Stimulated activated naive CD8-positive, alpha-beta T cell treated with anti-CD3 and anti-CD28 coated beads, Interleukin-15, amount 100 ng/mL, for 72 hours (primary cell): ENCODE measurements at regions not wholly inside any gene's neighbourhood (a gene's known extent, or its start where the extent isn't known, plus 50 kb on each side); places are given as distances from the start of the nearest gene placed in this dataset.

Experiments used
- ATAC-seq: fragments of 150-1000 bp; cut with Tn5 transposase; 2 replicates; pipeline ENCODE4 v1.10.0; 2021; ENCODE audit warnings: mild to moderate bottlenecking, moderate library complexity
- DNase-seq, 2 donors: peaks; one replicate each; pipeline ENCODE4 v3.0.0; 2021 to 2022
- H3K27ac Mint-ChIP-seq, 2 donors: one replicate each; pipeline ENCODE4 v1.8.0; 2022; ENCODE audit warnings: mild to moderate bottlenecking in 2 of 2, mixed read lengths in 2 of 2, moderate library complexity in 2 of 2
- H3K27me3 Mint-ChIP-seq: one replicate; pipeline ENCODE4 v1.8.0; 2022; ENCODE audit warnings: mixed read lengths
- H3K4me1 Mint-ChIP-seq: one replicate; pipeline ENCODE4 v1.8.0; 2022; ENCODE audit warnings: mild to moderate bottlenecking, mixed read lengths
- H3K4me3 Mint-ChIP-seq, 2 donors: one replicate each; pipeline ENCODE4 v1.8.0; 2022; ENCODE audit warnings: mild to moderate bottlenecking in 2 of 2, mixed read lengths in 2 of 2, moderate library complexity in 1 of 2
- H3K9me3 Mint-ChIP-seq, 2 donors: one replicate each; pipeline ENCODE4 v1.8.0; 2022; ENCODE audit warnings: mixed read lengths in 2 of 2

DNA sequence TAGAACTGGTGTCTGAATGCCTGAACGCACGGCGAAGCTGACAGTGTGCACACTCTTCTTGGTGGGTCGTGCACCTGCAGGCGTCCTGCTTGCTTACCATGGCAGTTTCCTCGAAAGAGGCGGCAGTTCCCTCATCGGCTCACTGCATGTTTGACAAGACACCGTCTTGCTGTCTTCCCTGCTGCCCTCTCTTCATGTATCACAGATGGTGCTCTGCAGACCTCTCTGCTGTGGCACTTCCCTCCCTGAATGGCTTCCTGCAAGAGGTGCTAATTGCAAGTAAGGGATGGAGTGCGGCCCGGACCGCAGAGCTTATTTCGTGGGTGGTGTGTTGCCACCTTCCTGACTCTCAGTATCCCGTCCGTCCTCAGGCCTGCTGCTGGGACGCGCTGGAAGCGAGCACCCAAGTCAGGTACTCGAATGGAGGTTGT is 156.7 kb upstream of the RTL1 start:
- ATAC-seq (no peak), DNase-seq (no peak)
- no peaks in the 10 kb centered on the region for H3K27me3 Mint-ChIP-seq
- no peak overlapping the region for H3K4me3 Mint-ChIP-seq
- H3K27ac Mint-ChIP-seq = no peak overlapping the region
- H3K4me1 Mint-ChIP-seq = no peaks in the 10 kb centered on the region
- H3K9me3 Mint-ChIP-seq = peaks cover 0 to 5% of the 10 kb centered on the region in 2 donors

DNA sequence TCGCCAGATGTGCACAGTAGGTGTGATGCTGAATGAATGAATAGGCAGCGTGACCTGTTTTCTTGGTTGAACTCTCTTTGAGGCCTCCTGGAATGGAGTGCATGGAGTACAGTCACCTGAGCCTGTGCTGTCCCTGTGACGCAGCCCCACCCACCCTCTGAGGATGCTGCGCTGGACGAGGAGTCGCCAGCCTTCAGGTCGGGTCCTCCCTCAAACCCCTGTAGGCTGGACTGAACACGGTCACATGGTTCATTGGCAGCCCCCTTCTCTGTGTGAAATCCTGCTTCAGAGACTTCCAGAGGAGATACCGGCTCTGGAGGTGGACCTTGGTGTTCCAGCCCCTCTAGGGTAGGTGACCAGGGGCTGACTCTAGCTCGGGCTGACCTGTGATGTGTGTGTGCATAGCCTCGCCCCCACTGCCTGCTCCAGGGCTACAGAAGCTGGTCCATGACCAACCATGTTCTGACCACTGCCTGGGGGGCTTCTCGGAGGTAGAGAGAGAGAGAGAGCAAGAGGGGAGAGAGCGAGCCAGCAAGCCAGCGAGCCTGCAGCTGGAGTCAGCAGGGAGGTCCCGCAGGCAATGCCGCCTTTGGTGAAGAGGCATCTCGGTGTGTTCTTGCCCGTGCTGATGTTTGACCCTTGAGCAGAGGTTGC is 158.0 kb upstream of the RTL1 start:
- Mint-ChIP-seq H3K4me1 (no peaks in the 10 kb centered on the region), H3K4me3 (no peak overlapping the region), H3K27me3 (no peaks in the 10 kb centered on the region), H3K27ac (peak overlapping the region in 1 of 2 donors; percentile 72), H3K9me3 (peaks cover 0 to 5% of the 10 kb centered on the region in 2 donors)
- ATAC-seq (no peak), DNase-seq (no peak)

DNA sequence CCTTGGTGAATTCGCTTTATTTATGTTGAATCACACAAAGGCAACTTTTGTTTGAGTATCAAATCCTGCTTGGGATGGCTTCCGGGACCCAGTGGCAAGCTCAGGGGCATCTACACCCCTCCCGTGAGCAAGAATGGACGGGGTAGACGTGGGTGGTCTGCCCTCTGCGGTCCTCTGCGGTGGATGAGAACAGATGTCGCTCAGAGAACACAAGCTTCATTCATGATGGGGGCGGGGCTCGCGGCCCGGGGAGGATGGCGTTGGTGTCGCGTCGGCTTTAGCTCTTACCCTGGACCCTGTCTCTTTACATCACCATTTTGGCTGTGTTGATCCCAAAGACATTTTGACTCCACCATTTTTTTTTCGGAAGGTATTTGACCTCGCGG is 158.5 kb upstream of the RTL1 start:
- H3K4me3 Mint-ChIP-seq = no peak overlapping the region
- no peaks in the 10 kb centered on the region for H3K4me1 Mint-ChIP-seq
- ATAC-seq (no peak), DNase-seq (no peak)
- H3K27me3 Mint-ChIP-seq = peaks cover 4% of the 10 kb centered on the region
- H3K9me3 Mint-ChIP-seq = peaks cover 0 to 5% of the 10 kb centered on the region in 2 donors
- H3K27ac Mint-ChIP-seq = no peak overlapping the region

DNA sequence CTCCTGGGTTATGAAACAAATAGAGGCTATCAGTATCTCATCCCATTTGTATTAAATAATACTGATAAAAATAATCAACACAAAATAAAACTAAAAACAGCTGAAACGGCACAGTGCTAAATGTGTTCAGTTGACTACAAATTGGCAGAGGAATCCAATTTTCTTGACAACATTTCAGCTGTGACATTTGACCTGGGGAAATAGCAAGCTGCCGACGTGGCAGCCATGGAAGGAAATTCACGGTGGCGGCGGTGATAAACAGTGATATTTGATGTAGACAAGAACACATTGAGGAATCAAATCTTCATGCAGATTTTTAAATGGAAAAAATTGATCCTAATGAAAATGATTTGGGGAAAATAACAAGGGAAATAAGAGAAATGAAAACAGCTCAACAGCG is 159.1 kb upstream of the RTL1 start:
- Mint-ChIP-seq H3K4me1 (no peaks in the 10 kb centered on the region), H3K27me3 (peaks cover 10% of the 10 kb centered on the region), H3K9me3 (peaks cover 0 to 5% of the 10 kb centered on the region in 2 donors), H3K4me3 (no peak overlapping the region), H3K27ac (no peak overlapping the region)
- no peak for DNase-seq
- ATAC-seq = no peak

DNA sequence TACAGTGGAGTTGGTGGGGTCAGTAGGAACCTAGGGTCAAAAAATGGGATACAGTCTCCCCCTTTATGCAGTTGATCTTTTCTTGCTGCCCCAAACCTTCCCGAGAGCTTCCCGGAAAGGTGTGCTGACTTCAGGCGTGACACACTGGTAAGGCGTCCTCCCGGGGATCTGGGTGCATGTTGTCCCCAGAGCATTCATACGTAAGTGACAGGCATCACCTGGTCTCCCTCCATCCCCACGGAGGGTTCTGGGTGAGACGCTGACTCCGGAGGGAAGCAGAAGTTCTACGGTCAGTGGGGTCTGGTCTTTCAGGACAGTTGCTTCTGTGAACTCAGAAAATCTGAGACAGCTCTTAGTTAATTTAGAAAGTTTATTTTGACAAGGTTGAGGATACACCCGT is 159.6 kb upstream of the RTL1 start:
- ATAC-seq (no peak), DNase-seq (no peak)
- Mint-ChIP-seq H3K4me1 (no peaks in the 10 kb centered on the region), H3K9me3 (peaks cover 0 to 4% of the 10 kb centered on the region in 2 donors), H3K27ac (no peak overlapping the region), H3K27me3 (peaks cover 11% of the 10 kb centered on the region), H3K4me3 (no peak overlapping the region)

DNA sequence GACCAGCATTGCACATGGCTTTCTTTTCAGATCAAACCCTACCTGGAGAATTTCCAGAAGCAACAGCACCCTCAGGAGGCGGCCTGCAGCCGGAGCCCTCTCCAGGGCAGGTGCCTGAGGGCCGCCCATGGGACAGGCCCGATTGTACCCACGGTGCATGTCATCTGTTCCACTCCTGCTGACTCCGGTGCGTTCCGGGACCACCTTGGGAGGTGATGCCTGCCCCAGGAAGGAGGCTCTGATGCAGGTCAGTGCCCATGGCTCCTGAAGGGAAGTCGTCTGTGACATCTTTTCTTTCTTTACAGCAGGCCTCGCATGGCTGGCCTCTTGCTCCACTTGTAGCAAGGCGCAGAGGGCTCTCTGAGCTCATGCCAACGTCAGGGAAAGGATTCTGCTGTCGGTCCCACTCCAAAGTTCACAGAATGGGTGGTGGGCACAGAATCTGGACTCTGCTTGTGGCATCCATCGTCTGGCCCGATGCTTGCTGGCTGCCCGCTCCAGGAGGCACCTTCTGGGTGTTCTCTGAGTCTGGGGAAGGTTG is 160.7 kb upstream of the RTL1 start:
- Mint-ChIP-seq H3K27ac (no peak overlapping the region), H3K4me3 (no peak overlapping the region), H3K4me1 (no peaks in the 10 kb centered on the region), H3K27me3 (peaks cover 18% of the 10 kb centered on the region), H3K9me3 (no peaks in the 10 kb centered on the region)
- DNase-seq (no peak), ATAC-seq (no peak)

DNA sequence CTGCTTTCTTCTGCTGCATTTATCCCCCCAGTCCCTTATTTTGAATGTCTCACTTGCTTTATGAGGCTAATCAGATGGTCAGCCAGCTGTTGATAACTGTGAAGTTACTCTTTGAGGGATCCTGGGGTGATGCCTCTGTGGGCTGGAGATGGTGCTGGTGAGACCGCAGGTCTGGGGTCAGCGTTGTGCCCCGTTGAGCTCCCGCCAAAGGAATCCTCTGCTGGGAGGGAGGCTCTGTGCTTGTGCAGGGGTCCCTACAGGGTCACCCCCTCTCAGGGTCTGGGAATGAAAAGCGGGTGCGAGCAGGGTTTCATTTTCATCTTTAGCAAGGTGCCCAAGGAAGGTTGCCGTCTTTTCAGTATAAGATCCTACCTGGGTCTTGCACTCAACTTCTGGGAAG is 161.2 kb upstream of the RTL1 start:
- H3K27me3 Mint-ChIP-seq = peaks cover 21% of the 10 kb centered on the region
- no peaks in the 10 kb centered on the region for H3K9me3 Mint-ChIP-seq
- no peaks in the 10 kb centered on the region for H3K4me1 Mint-ChIP-seq
- H3K4me3 Mint-ChIP-seq = no peak overlapping the region
- no peak overlapping the region for H3K27ac Mint-ChIP-seq
- DNase-seq (no peak), ATAC-seq (no peak)

DNA sequence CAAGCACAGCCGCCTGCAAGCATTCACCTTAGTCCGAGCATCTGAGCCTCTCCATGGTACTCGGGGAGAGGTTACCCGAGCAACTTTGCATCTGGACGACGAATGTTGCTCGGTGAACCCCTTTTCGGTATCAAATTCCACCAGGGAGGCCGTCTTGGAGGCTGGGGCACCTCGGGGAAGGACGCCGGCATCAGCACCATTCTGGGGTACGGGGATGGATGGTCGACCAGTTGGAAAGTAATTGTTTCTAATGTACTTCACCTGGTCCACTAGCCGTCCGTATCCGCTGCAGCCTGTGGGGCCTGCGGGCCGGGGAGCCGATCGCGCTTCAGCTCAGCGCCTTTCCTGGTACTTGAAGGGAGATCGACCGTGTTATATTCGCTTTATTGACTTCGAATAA is 161.7 kb upstream of the RTL1 start:
- Mint-ChIP-seq H3K4me1 (no peaks in the 10 kb centered on the region), H3K27me3 (peaks cover 21% of the 10 kb centered on the region), H3K9me3 (no peaks in the 10 kb centered on the region), H3K4me3 (no peak overlapping the region), H3K27ac (no peak overlapping the region)
- ATAC-seq (no peak), DNase-seq (no peak)

DNA sequence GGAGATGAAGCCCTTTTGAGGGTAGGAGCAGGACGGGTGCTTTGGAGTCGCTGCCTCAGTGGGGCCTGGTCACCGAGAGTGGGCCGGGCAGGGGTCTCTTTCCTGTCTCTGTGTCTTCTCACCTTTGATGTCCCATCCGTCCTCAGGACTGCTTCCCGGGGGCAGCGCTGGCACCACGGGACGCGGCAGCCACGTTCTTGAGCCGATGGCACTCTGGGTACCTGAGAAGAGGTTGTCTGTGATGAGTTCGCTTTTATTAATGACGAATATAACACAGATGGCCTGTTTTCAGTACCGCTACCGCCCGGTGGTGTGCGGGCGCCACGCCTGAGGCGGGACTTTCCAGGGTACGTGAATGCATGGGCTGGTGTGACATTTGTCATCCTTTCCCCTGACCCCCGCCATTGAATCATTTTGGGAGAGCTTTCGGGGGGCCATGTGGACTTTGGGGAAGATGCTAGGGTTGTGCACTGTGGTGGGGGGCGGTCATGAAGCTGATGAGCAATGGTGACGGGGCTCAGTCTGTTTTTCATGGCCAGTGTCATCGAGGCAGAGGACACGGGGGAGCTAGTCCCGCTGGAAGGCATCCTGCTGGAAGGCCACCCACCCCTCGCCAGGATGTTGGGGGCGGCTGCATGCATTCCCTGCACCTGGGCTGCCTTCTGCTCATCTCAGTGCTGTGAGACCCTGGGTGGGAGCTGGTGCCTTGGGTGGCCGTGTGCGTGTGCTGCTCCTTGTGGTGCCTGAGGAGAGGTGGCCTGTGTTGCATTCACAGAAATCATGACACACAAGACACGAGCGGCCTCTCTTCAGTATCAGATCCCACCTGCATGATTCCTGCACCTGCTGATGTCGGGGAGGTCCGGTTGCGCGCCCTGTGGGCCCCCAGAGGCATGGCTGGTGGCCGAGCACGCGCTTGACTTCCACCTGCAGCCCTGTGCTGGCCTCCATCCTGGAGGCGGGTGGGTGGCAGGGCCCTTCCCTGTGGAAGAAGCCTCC is 162.5 kb upstream of the RTL1 start:
- ATAC-seq (no peak), DNase-seq (no peak)
- H3K4me1 Mint-ChIP-seq = no peaks in the 10 kb centered on the region
- no peak overlapping the region for H3K4me3 Mint-ChIP-seq
- peak overlapping the region in 1 of 2 donors; percentile 21 for H3K27ac Mint-ChIP-seq
- no peaks in the 10 kb centered on the region for H3K9me3 Mint-ChIP-seq
- H3K27me3 Mint-ChIP-seq = peaks cover 21% of the 10 kb centered on the region

DNA sequence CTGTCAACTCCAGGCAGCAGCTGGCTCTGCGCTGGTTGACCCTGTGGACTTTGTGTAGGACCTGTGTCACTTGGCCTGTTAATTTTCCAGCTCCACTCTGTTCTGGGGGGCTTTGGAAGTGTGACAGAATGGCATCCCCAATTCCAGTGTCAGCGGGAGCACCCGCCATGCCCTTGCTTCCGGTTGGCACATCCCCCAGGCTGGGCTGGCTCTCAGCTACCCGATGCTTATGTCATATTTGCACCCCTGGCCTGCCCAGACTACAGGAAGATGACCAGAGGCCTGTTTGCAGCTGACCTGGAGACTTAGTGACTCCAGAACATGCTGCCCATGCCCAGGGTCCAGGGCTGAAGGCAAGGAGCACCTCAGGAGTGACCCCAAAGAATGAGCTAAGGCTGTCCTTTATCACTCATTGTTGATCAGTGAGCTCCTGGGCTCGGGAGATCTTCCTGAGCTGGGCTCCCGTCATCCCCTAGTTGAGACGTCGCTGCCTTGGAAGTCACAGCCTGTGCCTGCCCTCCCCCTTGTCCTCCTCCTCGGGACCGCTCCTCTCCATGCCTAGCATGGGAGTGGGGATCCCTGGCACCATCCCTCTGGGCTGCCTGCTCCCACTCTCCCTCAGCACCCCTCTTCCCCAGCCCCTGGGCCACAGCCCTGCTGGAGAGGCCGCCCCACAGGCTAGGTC is 163.4 kb upstream of the RTL1 start:
- H3K4me3 Mint-ChIP-seq = no peak overlapping the region
- ATAC-seq = no peak

DNA sequence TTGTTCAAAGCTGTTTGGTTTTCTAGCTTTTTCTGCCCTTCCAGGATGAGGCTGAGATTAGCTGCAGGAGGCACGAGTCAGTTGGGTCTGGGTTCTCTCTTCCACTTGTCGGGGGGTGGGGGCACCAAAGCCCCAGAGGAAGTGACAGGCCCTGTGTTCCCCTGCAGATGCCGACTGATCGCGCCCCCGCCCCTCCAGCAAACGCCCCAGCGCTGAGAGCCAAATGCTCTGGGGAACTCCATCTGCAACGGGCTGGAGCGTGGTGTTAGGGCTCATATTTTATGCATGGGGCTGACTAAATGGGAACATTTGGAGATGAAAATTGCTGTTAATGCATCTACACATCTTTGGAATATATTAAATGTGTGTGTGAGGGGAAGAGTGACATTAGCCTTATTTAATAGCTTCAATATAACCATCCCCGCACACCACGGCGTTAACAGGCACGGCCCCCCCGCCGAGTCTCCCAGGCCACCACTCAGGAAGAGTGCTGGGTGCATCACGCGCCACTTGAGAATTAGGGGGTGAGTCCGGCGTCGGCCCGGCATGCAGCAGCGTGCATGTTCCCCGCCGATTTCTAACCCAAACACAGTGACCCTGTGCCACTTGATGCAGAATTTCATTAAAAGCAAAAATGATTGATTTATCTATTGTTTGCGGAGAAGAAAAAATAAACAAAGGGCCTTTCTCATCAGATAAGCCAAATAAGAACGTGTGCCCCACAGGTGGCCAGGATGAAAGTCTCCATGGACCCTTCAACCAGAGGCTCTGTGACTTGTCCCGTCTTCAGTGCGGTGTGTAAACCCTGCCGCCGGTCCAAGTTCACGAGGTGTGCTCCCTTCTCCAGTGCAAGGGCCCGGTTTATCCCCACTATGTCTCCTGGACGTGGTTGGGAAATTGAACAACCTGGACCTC is 165.0 kb upstream of the RTL1 start:
- Mint-ChIP-seq H3K4me3 (no peak overlapping the region), H3K27me3 (peaks cover 21% of the 10 kb centered on the region), H3K4me1 (no peaks in the 10 kb centered on the region), H3K27ac (peak overlapping the region in 1 of 2 donors; percentile 93), H3K9me3 (no peaks in the 10 kb centered on the region)
- ATAC-seq = no peak
- DNase-seq = no peak

More for the DNA sequence above, 163.4 kb upstream of the RTL1 start:
- no peak for DNase-seq
- Mint-ChIP-seq H3K9me3 (no peaks in the 10 kb centered on the region), H3K27me3 (peaks cover 21% of the 10 kb centered on the region), H3K27ac (peak overlapping the region in 1 of 2 donors; percentile 45), H3K4me1 (no peaks in the 10 kb centered on the region)

DNA sequence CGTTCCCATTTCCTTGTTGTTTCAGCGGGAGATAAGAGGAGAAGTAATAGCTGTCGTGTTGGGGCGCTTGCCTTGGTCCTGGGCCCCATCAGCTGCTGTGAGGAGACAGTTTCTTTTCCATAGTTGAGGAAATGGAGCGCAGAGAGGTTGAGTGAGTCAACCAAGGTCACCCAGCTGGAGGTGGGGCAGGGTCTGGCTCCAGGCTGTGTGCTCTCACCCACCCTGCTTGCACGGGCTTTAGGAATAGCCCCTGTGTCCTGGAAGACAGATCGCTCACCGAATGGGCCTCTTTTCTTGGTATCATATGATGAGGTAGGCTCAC is 165.7 kb upstream of the RTL1 start:
- Mint-ChIP-seq H3K27ac (no peak overlapping the region), H3K9me3 (no peaks in the 10 kb centered on the region), H3K27me3 (peaks cover 24% of the 10 kb centered on the region), H3K4me1 (no peaks in the 10 kb centered on the region), H3K4me3 (no peak overlapping the region)
- no peak for ATAC-seq
- peak in 1 of 2 donors; percentile 2 for DNase-seq

DNA sequence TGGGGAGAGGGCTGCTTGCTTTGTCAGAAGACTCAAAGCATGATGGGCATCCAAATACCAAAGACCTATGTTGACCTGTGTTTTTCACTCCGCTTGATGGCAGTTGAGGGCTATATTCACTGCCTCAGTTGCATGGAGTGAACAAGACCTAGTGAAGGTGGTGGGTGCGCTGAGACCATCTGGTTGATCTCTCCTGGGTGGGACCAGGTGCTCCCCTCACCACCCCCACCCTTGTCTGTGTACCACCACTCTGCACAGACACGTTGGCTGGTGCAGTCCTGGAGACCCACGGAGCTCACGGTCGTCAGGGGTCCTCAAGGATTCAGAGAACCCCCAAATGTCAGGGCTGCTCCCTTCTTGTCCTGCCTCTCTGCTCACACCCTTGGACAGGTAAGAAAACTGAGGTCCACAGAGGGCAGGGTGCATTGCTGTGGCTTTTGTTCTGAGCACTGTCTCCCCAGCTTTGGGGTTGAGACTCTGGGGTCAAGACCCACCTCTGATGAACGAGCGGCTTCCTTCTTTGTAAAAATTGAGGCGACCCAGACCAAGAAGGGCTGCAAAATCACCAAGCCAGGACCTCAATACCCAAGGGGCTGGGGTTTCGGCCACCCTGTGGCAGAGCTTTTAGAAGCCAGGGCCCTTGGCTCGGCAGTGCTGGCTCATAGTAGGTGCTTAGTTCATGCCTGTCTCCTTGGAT is 166.3 kb upstream of the RTL1 start:
- Mint-ChIP-seq H3K27me3 (peaks cover 30% of the 10 kb centered on the region), H3K4me1 (peaks cover 2% of the 10 kb centered on the region), H3K4me3 (no peak overlapping the region), H3K9me3 (no peaks in the 10 kb centered on the region), H3K27ac (no peak overlapping the region)
- DNase-seq (peak in 1 of 2 donors; percentile 4), ATAC-seq (no peak)
